ENCODE measurements at regions not wholly inside any gene's neighbourhood (a gene's known extent, or its start where the extent isn't known, plus 50 kb on each side); places are given as distances from the start of the nearest gene placed in this dataset.

- ChIA-PET POLR2A (no interaction called here), CTCF (no interaction called here)
- Mint-ChIP-seq H3K4me3 (no peak overlapping the region), H3K4me1 (ENCODE audit: low read depth) (no peaks in the 10 kb centered on the region), H3K27me3 (peaks cover 17% of the 10 kb centered on the region), H3K9me3 (peaks cover 7% of the 10 kb centered on the region), H3K36me3 (no peaks in the 10 kb centered on the region), H3K27ac (no peak overlapping the region)
- intact Hi-C loops (cut with micrococcal nuclease): no loop called here
- no peak for DNase-seq
Observed at GRCh38 chr14:95635051-95635450, 51.2 kb upstream of the TCL1B start.
